HEK293 (cell line): ENCODE measurements at regions not wholly inside any gene's neighbourhood (a gene's known extent, or its start where the extent isn't known, plus 50 kb on each side); places are given as distances from the start of the nearest gene placed in this dataset.
A peak's percentile ranks its signal among the peaks of the same experiment; 100 is the strongest.

Source experiments
- CTCF ChIA-PET: fragments of 350-600 bp; formaldehyde crosslinking; extraction: SDS; loops from one replicate; lab custom pipeline; 2021; ENCODE audit warnings: antibody characterized with exemption; lab: Yijun Ruan, JAX
- POLR2A ChIA-PET: fragments of 300-600 bp; formaldehyde crosslinking; extraction: SDS; loops from one replicate; lab custom pipeline; 2020; ENCODE audit warnings: antibody characterized with exemption, inconsistent platforms; lab: Yijun Ruan, JAX
- H3K27ac ChIP-seq: fragments of 200-500 bp; sonication (Bioruptor generic); 2 replicates; pipeline ENCODE4 v1.5.1; 2014; ENCODE audit warnings: low read depth, low read length, control low read depth, inconsistent platforms; ENCODE audit errors: extremely low read depth
- H3K36me3 ChIP-seq, 2 experiments: fragments of 200-500 bp in 1 of 2; sonication (Bioruptor generic) in 1 of 2; 1 replicate in 1 of 2; 2 replicates in 1 of 2; pipeline ENCODE4 v1.5.1; 2014 to 2017; ENCODE audit warnings: inconsistent platforms in 2 of 2, low read length in 2 of 2; ENCODE audit not compliant: control insufficient read depth in 2 of 2, insufficient read depth in 1 of 2
- H3K4me1 ChIP-seq: fragments of 200-500 bp; sonication (Bioruptor generic); 2 replicates; pipeline ENCODE4 v1.5.1; 2014; ENCODE audit warnings: mild to moderate bottlenecking, low read length, inconsistent platforms; ENCODE audit not compliant: control insufficient read depth, insufficient read depth
- H3K4me3 ChIP-seq: 2 replicates; pipeline ENCODE4 v1.5.1; 2011; ENCODE audit warnings: low read depth, mild to moderate bottlenecking, control low read depth, low read length, moderate library complexity
- H3K9me3 ChIP-seq: fragments of 200-500 bp; sonication (Bioruptor generic); 2 replicates; pipeline ENCODE4 v1.5.1; 2014; ENCODE audit warnings: low read depth, low read length, inconsistent platforms; ENCODE audit not compliant: control insufficient read depth, insufficient read depth
- FEZF1 ChIP-seq: fragments of 450-650 bp; formaldehyde crosslinking; IDR thresholded peaks from 2 replicates; pipeline ENCODE4 v1.5.1; 2016; ENCODE audit warnings: missing biosample characterization, missing genetic modification characterization
- INSM2 ChIP-seq: fragments of 450-650 bp; formaldehyde crosslinking; IDR thresholded peaks from 2 replicates; pipeline ENCODE4 v1.5.1; 2016; ENCODE audit warnings: missing biosample characterization, missing genetic modification characterization
- KLF9 ChIP-seq: fragments of 450-650 bp; formaldehyde crosslinking; IDR thresholded peaks from 2 replicates; pipeline ENCODE4 v1.5.1; 2016; ENCODE audit warnings: missing biosample characterization, missing genetic modification characterization, low read depth
- PRDM1 ChIP-seq: fragments of 450-650 bp; formaldehyde crosslinking; IDR thresholded peaks from 2 replicates; pipeline ENCODE4; 2016; ENCODE audit warnings: missing biosample characterization, missing genetic modification characterization
- PRDM4 ChIP-seq: fragments of 450-650 bp; formaldehyde crosslinking; IDR thresholded peaks from 2 replicates; pipeline ENCODE4 v1.5.1; 2017; ENCODE audit warnings: missing biosample characterization, missing genetic modification characterization
- SALL2 ChIP-seq: fragments of 450-650 bp; formaldehyde crosslinking; IDR thresholded peaks from 2 replicates; pipeline ENCODE4 v1.5.0; 2017; ENCODE audit warnings: missing biosample characterization, mild to moderate bottlenecking, missing genetic modification characterization, borderline replicate concordance
- ZBTB1 ChIP-seq: fragments of 450-650 bp; formaldehyde crosslinking; IDR thresholded peaks from 2 replicates; pipeline ENCODE4 v1.5.1; 2016; ENCODE audit warnings: missing biosample characterization, missing genetic modification characterization
- ZNF112 ChIP-seq: fragments of 450-650 bp; formaldehyde crosslinking; IDR thresholded peaks from 2 replicates; pipeline ENCODE4 v1.5.0; 2017; ENCODE audit warnings: missing biosample characterization, missing genetic modification characterization
- ZNF404 ChIP-seq: fragments of 450-650 bp; formaldehyde crosslinking; IDR thresholded peaks from 2 replicates; pipeline ENCODE4 v1.5.1; 2017; ENCODE audit warnings: missing biosample characterization, missing genetic modification characterization
- ZNF544 ChIP-seq: fragments of 450-650 bp; formaldehyde crosslinking; IDR thresholded peaks from 2 replicates; pipeline ENCODE4 v1.5.0; 2017; ENCODE audit warnings: missing biosample characterization, missing genetic modification characterization
- ZNF561 ChIP-seq: fragments of 450-650 bp; IDR thresholded peaks from 2 replicates; pipeline ENCODE4 v1.5.1; 2018; ENCODE audit warnings: missing biosample characterization, missing genetic modification characterization, borderline replicate concordance
- ZNF837 ChIP-seq: fragments of 450-650 bp; formaldehyde crosslinking; IDR thresholded peaks from 2 replicates; pipeline ENCODE4 v1.5.1; 2016; ENCODE audit warnings: missing biosample characterization, missing genetic modification characterization
- ZSCAN5A ChIP-seq: fragments of 450-650 bp; formaldehyde crosslinking; IDR thresholded peaks from 2 replicates; pipeline ENCODE4 v1.5.1; 2016; ENCODE audit warnings: missing biosample characterization, missing genetic modification characterization
- TF ChIP-seq, protein P1 (sequence below): fragments of 450-650 bp; formaldehyde crosslinking; IDR thresholded peaks from 2 replicates; pipeline ENCODE4 v1.5.1; 2016; ENCODE audit warnings: missing biosample characterization, missing genetic modification characterization
- TF ChIP-seq, protein P2 (sequence below): fragments of 450-650 bp; formaldehyde crosslinking; IDR thresholded peaks from 2 replicates; pipeline ENCODE4 v1.5.1; 2017; ENCODE audit warnings: missing biosample characterization, missing genetic modification characterization
- TF ChIP-seq, protein P3 (sequence below): fragments of 450-650 bp; formaldehyde crosslinking; IDR thresholded peaks from 2 replicates; pipeline ENCODE4 v1.5.1; 2016; ENCODE audit warnings: missing biosample characterization, missing genetic modification characterization
- TF ChIP-seq, protein P4 (sequence below): fragments of 450-650 bp; formaldehyde crosslinking; IDR thresholded peaks from 2 replicates; pipeline ENCODE4 v1.5.1; 2017; ENCODE audit warnings: missing biosample characterization, missing genetic modification characterization

DNA sequence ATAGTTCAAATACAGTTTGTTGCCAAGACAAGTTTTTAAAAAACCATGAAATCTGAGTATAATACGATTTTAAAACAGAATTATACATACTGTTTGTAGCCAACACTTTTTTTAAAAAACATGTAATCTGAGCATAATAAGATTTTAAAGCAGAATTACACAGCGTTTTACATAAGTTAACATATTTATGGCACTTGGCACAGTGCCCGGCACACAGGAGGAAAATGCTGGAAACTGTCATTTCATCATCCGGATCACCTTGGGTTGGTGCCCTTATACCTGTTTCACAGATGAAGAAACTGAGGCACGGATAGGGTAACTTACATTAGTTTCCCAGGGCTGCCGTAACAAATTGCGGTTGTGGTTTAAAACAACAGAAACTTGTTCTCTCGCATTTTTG, 193.0 kb downstream of the BMP7 start:
- Histone ChIP-seq H3K4me1 (no peaks in the 10 kb centered on the region), H3K9me3 (no peaks in the 10 kb centered on the region), H3K36me3 (no peaks in the 10 kb centered on the region), H3K27ac (no peak overlapping the region), H3K4me3 (no peak overlapping the region)
- ChIA-PET POLR2A (no interaction called here), CTCF (interaction anchor here (0.6 to 1.0 kb wide), 2 partner anchors 12 to 146 kb away, joined by 3 read pairs; no protein-coding TSS in a partner anchor)
- TF ChIP-seq, protein P1, sequence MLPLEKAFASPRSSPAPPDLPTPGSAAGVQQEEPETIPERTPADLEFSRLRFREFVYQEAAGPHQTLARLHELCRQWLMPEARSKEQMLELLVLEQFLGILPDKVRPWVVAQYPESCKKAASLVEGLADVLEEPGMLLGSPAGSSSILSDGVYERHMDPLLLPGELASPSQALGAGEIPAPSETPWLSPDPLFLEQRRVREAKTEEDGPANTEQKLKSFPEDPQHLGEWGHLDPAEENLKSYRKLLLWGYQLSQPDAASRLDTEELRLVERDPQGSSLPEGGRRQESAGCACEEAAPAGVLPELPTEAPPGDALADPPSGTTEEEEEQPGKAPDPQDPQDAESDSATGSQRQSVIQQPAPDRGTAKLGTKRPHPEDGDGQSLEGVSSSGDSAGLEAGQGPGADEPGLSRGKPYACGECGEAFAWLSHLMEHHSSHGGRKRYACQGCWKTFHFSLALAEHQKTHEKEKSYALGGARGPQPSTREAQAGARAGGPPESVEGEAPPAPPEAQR (tag by site-specific recombination): no peak
- TF ChIP-seq, protein P2, sequence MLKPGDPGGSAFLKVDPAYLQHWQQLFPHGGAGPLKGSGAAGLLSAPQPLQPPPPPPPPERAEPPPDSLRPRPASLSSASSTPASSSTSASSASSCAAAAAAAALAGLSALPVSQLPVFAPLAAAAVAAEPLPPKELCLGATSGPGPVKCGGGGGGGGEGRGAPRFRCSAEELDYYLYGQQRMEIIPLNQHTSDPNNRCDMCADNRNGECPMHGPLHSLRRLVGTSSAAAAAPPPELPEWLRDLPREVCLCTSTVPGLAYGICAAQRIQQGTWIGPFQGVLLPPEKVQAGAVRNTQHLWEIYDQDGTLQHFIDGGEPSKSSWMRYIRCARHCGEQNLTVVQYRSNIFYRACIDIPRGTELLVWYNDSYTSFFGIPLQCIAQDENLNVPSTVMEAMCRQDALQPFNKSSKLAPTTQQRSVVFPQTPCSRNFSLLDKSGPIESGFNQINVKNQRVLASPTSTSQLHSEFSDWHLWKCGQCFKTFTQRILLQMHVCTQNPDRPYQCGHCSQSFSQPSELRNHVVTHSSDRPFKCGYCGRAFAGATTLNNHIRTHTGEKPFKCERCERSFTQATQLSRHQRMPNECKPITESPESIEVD (tag by site-specific recombination): peak; percentile 55
- TF ChIP-seq PRDM4 (tag by site-specific recombination) (peak; percentile 73), ZNF544 (tag by site-specific recombination) (no peak)

- ChIA-PET POLR2A (no interaction called here), CTCF (no interaction called here)
- no peak overlapping the region for H3K4me3 ChIP-seq
- no peak overlapping the region for H3K27ac ChIP-seq
- H3K9me3 ChIP-seq: no peaks in the 10 kb centered on the region
- no peaks in the 10 kb centered on the region for H3K4me1 ChIP-seq
- H3K36me3 ChIP-seq: no peaks in the 10 kb centered on the region
- TF ChIP-seq PRDM1 (tag by site-specific recombination): no peak
- no peak for TF ChIP-seq ZNF404 (tag by site-specific recombination)
- no peak for TF ChIP-seq SALL2 (tag by site-specific recombination)
- TF ChIP-seq, all 188 proteins: peak for 0
Observed at GRCh38 chr20:57074386-57074785, 192.1 kb downstream of the BMP7 start.

DNA sequence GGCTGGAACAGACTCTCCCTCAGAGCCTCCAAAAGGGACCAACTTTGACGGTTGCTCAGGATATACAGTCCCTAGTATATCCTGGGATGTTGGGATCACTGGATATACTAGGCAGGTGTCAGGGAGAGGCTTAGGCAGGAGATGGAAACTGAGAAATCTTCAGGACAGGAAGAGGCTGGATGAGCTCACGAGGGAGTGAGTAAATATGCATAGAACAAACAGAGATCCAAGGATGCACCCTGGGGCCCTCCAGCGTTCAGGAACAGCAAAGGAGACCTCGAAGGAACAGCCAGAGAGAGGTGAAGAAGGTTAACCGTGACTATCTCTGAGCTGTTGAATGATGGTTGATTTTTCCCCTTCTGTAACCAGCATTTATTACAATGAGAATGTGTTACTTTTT, 191.3 kb downstream of the BMP7 start:
- no peaks in the 10 kb centered on the region for H3K9me3 ChIP-seq
- CTCF ChIA-PET: no interaction called here
- no peak overlapping the region for H3K27ac ChIP-seq
- no peaks in the 10 kb centered on the region for H3K36me3 ChIP-seq
- no peak overlapping the region for H3K4me3 ChIP-seq
- no peaks in the 10 kb centered on the region for H3K4me1 ChIP-seq
- POLR2A ChIA-PET: no interaction called here
- no peak for TF ChIP-seq INSM2 (tag by site-specific recombination)
- no peak for TF ChIP-seq ZNF561 (tag by site-specific recombination)
- no peak for TF ChIP-seq ZNF112 (tag by site-specific recombination)
- TF ChIP-seq ZNF837 (tag by site-specific recombination): no peak
- no peak for TF ChIP-seq ZSCAN5A
- TF ChIP-seq, protein P1 (tag by site-specific recombination): no peak
- TF ChIP-seq, protein P3, sequence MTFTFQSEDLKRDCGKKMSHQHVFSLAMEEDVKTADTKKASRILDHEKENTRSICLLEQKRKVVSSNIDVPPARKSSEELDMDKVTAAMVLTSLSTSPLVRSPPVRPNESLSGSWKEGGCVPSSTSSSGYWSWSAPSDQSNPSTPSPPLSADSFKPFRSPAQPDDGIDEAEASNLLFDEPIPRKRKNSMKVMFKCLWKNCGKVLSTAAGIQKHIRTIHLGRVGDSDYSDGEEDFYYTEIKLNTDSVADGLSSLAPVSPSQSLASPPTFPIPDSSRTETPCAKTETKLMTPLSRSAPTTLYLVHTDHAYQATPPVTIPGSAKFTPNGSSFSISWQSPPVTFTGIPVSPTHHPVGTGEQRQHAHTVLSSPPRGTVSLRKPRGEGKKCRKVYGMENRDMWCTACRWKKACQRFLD (tag by site-specific recombination): no peak
- TF ChIP-seq KLF9 (tag by site-specific recombination): no peak
- TF ChIP-seq FEZF1: no peak
- TF ChIP-seq, protein P4, sequence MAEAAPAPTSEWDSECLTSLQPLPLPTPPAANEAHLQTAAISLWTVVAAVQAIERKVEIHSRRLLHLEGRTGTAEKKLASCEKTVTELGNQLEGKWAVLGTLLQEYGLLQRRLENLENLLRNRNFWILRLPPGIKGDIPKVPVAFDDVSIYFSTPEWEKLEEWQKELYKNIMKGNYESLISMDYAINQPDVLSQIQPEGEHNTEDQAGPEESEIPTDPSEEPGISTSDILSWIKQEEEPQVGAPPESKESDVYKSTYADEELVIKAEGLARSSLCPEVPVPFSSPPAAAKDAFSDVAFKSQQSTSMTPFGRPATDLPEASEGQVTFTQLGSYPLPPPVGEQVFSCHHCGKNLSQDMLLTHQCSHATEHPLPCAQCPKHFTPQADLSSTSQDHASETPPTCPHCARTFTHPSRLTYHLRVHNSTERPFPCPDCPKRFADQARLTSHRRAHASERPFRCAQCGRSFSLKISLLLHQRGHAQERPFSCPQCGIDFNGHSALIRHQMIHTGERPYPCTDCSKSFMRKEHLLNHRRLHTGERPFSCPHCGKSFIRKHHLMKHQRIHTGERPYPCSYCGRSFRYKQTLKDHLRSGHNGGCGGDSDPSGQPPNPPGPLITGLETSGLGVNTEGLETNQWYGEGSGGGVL (tag by site-specific recombination): no peak
- no peak for TF ChIP-seq ZBTB1 (tag by site-specific recombination)
